HEK293 (cell line): ENCODE measurements at regions not wholly inside any gene's neighbourhood (a gene's known extent, or its start where the extent isn't known, plus 50 kb on each side); places are given as distances from the start of the nearest gene placed in this dataset.

Experiments
- PATZ1 ChIP-seq: fragments of 450-650 bp; formaldehyde crosslinking; IDR thresholded peaks from 2 replicates; pipeline ENCODE4 v1.5.1; 2016; ENCODE audit warnings: missing biosample characterization, missing genetic modification characterization
- RBAK ChIP-seq: fragments of 450-650 bp; formaldehyde crosslinking; IDR thresholded peaks from 2 replicates; pipeline ENCODE4 v1.5.1; 2016; ENCODE audit warnings: missing biosample characterization, missing genetic modification characterization
- SALL2 ChIP-seq: fragments of 450-650 bp; formaldehyde crosslinking; IDR thresholded peaks from 2 replicates; pipeline ENCODE4 v1.5.0; 2017; ENCODE audit warnings: missing biosample characterization, mild to moderate bottlenecking, missing genetic modification characterization, borderline replicate concordance
- ZNF513 ChIP-seq: fragments of 450-650 bp; IDR thresholded peaks from 2 replicates; pipeline ENCODE4 v1.5.1; 2018; ENCODE audit warnings: missing biosample characterization, missing genetic modification characterization
- ZNF555 ChIP-seq: fragments of 450-650 bp; formaldehyde crosslinking; conservative IDR thresholded peaks from 2 replicates; pipeline ENCODE4 v1.5.1; 2017; ENCODE audit warnings: missing biosample characterization, mild to moderate bottlenecking, missing genetic modification characterization, inconsistent platforms
- ZNF670 ChIP-seq: fragments of 450-650 bp; formaldehyde crosslinking; IDR thresholded peaks from 2 replicates; pipeline ENCODE4 v1.5.1; 2016; ENCODE audit warnings: missing biosample characterization, missing genetic modification characterization, low read depth
- ZNF707 ChIP-seq: fragments of 450-650 bp; formaldehyde crosslinking; IDR thresholded peaks from 2 replicates; pipeline ENCODE4 v1.5.1; 2016; ENCODE audit warnings: missing biosample characterization, missing genetic modification characterization
- ZSCAN16 ChIP-seq: fragments of 450-650 bp; formaldehyde crosslinking; IDR thresholded peaks from 2 replicates; pipeline ENCODE4 v1.5.1; 2016; ENCODE audit warnings: missing biosample characterization, missing genetic modification characterization
- ZSCAN30 ChIP-seq: fragments of 450-650 bp; IDR thresholded peaks from 2 replicates; pipeline ENCODE4 v1.5.1; 2018; ENCODE audit warnings: missing biosample characterization, mild to moderate bottlenecking, missing genetic modification characterization, moderate library complexity
- TF ChIP-seq, protein P1 (sequence below): fragments of 450-650 bp; formaldehyde crosslinking; IDR thresholded peaks from 2 replicates; pipeline ENCODE4 v1.5.1; 2016; ENCODE audit warnings: missing biosample characterization, missing genetic modification characterization
- TF ChIP-seq, protein P2 (sequence below): fragments of 450-650 bp; formaldehyde crosslinking; optimal IDR thresholded peaks from 2 replicates; pipeline ENCODE3; 2016; ENCODE audit warnings: missing biosample characterization, mild to moderate bottlenecking, missing genetic modification characterization

- TF ChIP-seq ZNF707 (tag by site-specific recombination) = no peak
- TF ChIP-seq, protein P1, sequence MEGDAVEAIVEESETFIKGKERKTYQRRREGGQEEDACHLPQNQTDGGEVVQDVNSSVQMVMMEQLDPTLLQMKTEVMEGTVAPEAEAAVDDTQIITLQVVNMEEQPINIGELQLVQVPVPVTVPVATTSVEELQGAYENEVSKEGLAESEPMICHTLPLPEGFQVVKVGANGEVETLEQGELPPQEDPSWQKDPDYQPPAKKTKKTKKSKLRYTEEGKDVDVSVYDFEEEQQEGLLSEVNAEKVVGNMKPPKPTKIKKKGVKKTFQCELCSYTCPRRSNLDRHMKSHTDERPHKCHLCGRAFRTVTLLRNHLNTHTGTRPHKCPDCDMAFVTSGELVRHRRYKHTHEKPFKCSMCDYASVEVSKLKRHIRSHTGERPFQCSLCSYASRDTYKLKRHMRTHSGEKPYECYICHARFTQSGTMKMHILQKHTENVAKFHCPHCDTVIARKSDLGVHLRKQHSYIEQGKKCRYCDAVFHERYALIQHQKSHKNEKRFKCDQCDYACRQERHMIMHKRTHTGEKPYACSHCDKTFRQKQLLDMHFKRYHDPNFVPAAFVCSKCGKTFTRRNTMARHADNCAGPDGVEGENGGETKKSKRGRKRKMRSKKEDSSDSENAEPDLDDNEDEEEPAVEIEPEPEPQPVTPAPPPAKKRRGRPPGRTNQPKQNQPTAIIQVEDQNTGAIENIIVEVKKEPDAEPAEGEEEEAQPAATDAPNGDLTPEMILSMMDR (tag by site-specific recombination) = no peak
- no peak for TF ChIP-seq ZNF555 (tag by site-specific recombination)
- TF ChIP-seq RBAK = no peak
- no peak for TF ChIP-seq ZNF670 (tag by site-specific recombination)
- TF ChIP-seq PATZ1 (tag by site-specific recombination) = no peak
- TF ChIP-seq, protein P2, sequence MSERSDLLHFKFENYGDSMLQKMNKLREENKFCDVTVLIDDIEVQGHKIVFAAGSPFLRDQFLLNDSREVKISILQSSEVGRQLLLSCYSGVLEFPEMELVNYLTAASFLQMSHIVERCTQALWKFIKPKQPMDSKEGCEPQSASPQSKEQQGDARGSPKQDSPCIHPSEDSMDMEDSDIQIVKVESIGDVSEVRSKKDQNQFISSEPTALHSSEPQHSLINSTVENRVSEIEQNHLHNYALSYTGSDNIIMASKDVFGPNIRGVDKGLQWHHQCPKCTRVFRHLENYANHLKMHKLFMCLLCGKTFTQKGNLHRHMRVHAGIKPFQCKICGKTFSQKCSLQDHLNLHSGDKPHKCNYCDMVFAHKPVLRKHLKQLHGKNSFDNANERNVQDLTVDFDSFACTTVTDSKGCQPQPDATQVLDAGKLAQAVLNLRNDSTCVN = no peak
- no peak for TF ChIP-seq ZNF513
- no peak for TF ChIP-seq ZSCAN16 (tag by site-specific recombination)
- TF ChIP-seq ZSCAN30 (tag by site-specific recombination) = no peak
- TF ChIP-seq SALL2 = no peak
Observed at GRCh38 chr10:130927157-130927556, 384.4 kb downstream of the TCERG1L start.
